Memory B cell (primary cell): ENCODE measurements at regions not wholly inside any gene's neighbourhood (a gene's known extent, or its start where the extent isn't known, plus 50 kb on each side); places are given as distances from the start of the nearest gene placed in this dataset.

Source experiments
- ATAC-seq: fragments of 150-1000 bp; cut with Tn5 transposase; 2 replicates; pipeline ENCODE4 v1.10.0; 2021; ENCODE audit warnings: low read depth, mild to moderate bottlenecking, moderate library complexity
- DNase-seq, 2 donors: peaks; one replicate each; pipeline ENCODE4 v3.0.0; 2022; ENCODE audit warnings: low spot score in 2 of 2
- H3K27ac Mint-ChIP-seq: one replicate; pipeline ENCODE4 v1.8.0; 2022; ENCODE audit warnings: mild to moderate bottlenecking, moderate library complexity, mixed read lengths
- H3K27me3 Mint-ChIP-seq: one replicate; pipeline ENCODE4 v1.8.0; 2022; ENCODE audit warnings: mixed read lengths
- H3K36me3 Mint-ChIP-seq: one replicate; pipeline ENCODE4 v1.8.0; 2022; ENCODE audit warnings: mild to moderate bottlenecking, mixed read lengths
- H3K4me1 Mint-ChIP-seq: one replicate; pipeline ENCODE4 v1.8.0; 2022; ENCODE audit warnings: mixed read lengths
- H3K4me3 Mint-ChIP-seq: one replicate; pipeline ENCODE4 v1.8.0; 2022; ENCODE audit warnings: mild to moderate bottlenecking, moderate library complexity, mixed read lengths
- H3K9me3 Mint-ChIP-seq: one replicate; pipeline ENCODE4 v1.8.0; 2022; ENCODE audit warnings: mixed read lengths

DNA sequence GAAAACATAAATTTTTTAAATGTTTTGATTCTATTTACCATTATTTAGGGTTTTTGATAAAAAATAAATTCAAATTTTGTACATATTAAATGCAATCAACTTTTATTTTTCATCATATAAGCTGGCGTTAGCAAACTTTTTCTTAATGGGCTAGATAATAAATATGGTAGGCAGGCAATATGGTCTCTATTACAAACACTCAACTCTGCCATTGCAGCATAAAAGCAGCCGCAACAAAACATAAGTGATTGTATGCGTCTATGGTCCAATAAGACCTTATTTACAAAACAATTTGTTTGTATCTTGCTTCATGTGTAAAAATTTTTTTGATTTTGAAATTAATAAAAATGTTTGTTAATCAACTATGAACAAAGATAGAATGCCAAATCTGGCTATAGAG lies 116.8 kb upstream of the GLI2 start:
- Mint-ChIP-seq H3K4me1 (no peaks in the 10 kb centered on the region), H3K36me3 (no peaks in the 10 kb centered on the region), H3K9me3 (no peaks in the 10 kb centered on the region), H3K4me3 (no peak overlapping the region), H3K27ac (no peak overlapping the region), H3K27me3 (peaks cover 2% of the 10 kb centered on the region)
- DNase-seq (no peak), ATAC-seq (no peak)

DNA sequence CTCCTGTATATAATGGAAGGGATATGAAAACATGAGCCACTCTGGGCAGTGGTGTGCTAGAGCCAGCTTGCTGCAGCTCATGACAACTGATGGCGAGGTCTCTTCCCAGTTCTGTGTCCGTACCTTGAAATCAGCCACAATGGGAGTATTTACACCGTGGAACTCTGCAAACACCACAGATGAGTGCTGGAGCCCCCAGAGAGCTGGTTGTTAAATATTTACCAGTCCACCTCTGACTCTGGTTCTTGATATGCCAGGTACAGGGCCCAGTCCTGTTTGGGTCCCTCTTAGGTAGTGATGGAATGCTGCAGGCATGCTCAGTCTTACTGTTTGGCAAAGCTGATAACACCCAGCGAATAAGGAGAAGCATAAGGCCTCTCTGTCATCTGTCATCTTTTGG lies 116.1 kb upstream of the GLI2 start:
- Mint-ChIP-seq H3K27ac (no peak overlapping the region), H3K4me3 (no peak overlapping the region), H3K9me3 (no peaks in the 10 kb centered on the region), H3K27me3 (peaks cover 2% of the 10 kb centered on the region), H3K36me3 (no peaks in the 10 kb centered on the region), H3K4me1 (no peaks in the 10 kb centered on the region)
- ATAC-seq = no peak
- no peak for DNase-seq

DNA sequence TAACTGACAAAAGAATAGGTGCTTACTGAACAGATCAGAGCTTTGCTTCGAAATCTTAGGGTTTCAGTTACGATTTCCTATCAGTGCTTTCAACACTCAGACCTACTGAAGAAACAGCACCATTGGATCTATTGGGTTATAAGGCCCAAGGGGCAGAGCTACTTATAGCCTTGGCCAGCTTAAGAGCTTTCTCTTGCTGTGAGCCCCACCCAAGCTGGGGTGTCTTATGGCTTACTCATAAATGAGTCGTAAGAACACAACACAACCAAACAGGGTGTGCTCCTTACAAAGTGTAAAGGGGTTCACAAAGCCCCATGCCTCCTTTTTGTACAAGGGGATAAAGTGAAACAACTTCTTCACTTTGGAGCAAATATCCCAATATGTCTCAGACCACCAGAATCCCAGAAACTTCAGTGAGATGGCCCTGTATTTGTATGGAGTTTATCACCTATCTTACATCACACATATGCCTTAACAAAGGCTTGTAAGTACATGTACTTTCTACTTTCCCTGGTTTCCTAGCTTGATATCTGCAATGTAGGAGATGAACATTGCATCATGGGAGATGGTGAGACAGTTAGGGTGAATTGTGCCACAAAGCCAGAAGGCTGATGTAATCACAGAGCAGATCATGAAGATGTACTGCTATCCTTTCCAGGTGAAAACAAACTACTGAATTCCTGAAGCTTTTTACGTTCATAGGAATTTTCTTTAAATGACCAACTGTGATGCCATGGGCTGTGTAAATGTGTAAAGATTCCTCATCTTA lies 115.5 kb upstream of the GLI2 start:
- no peak overlapping the region for H3K4me3 Mint-ChIP-seq
- DNase-seq (no peak), ATAC-seq (no peak)
- no peaks in the 10 kb centered on the region for H3K4me1 Mint-ChIP-seq
- no peaks in the 10 kb centered on the region for H3K27me3 Mint-ChIP-seq
- no peak overlapping the region for H3K27ac Mint-ChIP-seq
- H3K9me3 Mint-ChIP-seq = no peaks in the 10 kb centered on the region
- no peaks in the 10 kb centered on the region for H3K36me3 Mint-ChIP-seq

DNA sequence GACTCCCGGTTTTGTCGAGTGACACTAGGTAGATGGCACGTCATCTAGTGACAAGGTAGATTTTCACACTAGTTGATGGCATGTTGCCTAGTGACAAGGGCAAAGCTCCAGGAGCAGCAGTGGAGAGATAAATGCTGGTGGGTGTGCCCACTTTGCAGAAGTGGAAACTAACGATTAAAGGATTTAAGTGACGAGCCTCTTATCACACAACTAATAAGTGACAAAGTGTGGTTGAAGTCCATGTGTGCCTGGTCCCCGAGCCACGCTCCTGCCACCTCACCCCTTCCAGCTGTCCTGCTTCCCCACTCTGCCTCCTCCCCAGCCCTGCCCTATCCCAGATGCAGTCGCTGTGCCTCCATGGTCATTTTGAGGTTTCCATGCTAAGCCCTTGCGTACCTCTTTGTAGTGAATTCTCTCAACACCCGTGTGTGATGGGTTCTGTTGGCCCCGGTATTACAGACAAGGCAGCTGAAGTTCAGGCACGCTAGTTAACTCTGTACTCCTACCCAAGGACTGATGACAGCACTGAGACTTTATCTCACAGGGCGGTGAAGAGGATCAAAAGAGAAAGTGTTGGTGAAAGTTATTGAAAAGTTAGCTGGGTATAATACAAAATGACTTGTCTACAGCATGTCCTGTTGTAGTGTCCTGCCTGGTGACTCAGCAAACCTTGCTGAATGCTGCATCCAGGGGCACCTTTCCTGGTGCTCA lies 113.4 kb upstream of the GLI2 start:
- H3K36me3 Mint-ChIP-seq = no peaks in the 10 kb centered on the region
- no peak overlapping the region for H3K4me3 Mint-ChIP-seq
- H3K9me3 Mint-ChIP-seq = no peaks in the 10 kb centered on the region
- no peak overlapping the region for H3K27ac Mint-ChIP-seq
- DNase-seq = no peak
- peaks cover 3% of the 10 kb centered on the region for H3K27me3 Mint-ChIP-seq
- ATAC-seq = no peak
- no peaks in the 10 kb centered on the region for H3K4me1 Mint-ChIP-seq

DNA sequence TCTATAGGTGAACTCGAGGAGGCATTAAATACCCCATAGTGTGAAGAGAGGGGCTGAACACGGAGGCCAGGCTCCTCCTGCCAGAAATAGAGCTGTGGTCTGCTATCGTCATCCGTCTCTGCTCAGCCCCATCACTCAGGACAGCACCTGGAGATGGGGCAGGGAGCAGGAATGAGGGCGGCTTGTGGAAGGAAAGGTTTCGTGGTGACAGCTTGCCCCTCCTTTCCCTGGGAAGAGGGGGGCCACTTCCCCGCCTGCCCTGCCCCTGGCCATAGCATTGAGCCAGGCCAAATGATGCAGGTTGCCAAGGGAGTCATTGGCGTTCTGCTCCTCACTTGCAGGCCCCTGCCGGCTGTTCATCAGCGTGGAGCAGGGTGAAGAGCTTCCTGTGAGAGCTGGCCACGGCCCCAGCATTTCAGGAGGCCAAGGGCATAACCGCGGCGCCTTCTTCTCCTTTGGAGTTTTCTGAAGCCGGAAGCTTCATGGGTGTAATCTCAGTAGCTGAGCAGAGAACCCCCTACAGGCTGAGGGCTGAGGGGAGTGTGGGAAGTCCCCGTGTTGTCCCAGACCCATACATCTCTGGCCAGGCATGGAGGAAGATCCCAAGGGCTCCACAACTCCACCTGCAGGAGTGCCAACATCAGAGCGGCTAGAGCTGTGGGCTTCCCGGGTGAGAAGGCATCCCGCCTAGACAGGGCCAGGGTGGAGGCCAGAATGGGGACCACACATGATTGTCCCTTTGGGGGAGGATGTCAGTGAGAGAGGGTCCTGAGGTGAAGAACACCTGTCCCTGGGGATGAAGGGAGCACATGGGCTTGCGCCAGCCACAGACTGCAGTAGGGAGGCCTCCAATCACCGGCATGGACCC lies 112.5 kb upstream of the GLI2 start:
- no peaks in the 10 kb centered on the region for H3K4me1 Mint-ChIP-seq
- DNase-seq (no peak), ATAC-seq (no peak)
- no peak overlapping the region for H3K27ac Mint-ChIP-seq
- no peaks in the 10 kb centered on the region for H3K9me3 Mint-ChIP-seq
- H3K36me3 Mint-ChIP-seq = no peaks in the 10 kb centered on the region
- peaks cover 3% of the 10 kb centered on the region for H3K27me3 Mint-ChIP-seq
- no peak overlapping the region for H3K4me3 Mint-ChIP-seq

DNA sequence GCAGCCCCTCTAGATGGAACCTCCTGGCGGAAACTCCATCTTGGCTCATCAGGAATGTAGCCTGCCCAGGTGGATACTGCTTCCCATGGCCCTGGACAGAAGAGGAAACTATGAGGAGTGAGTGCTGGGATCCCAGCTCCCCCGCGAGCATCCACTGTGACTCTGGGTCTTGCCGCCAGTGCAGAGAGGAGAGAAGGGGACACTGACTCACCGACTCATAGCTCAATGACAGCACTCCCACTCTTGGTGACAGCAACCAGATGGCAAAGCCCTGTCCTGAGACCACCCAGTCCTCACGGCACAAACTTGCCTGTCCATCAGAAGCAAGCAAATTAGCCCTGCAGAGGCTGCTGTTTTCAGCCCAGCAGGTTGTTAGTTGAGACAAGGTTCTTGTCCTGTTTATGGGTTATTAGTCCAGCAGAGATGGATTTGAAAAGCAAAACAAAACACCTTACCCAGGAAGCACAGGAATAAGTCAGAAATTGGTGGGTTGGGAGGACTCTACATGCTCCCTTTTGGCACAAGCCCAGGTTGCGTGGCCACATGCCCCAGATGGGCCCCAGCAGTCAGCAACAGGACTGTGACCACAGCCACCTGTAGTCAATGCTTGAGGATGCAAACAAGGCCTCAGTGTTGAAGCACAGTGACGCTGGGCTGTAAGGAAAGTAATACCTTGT lies 111.5 kb upstream of the GLI2 start:
- ATAC-seq = no peak
- H3K9me3 Mint-ChIP-seq = peaks cover 3% of the 10 kb centered on the region
- no peaks in the 10 kb centered on the region for H3K36me3 Mint-ChIP-seq
- no peaks in the 10 kb centered on the region for H3K4me1 Mint-ChIP-seq
- no peak for DNase-seq
- H3K4me3 Mint-ChIP-seq = no peak overlapping the region
- H3K27me3 Mint-ChIP-seq = peaks cover 3% of the 10 kb centered on the region
- H3K27ac Mint-ChIP-seq = no peak overlapping the region

DNA sequence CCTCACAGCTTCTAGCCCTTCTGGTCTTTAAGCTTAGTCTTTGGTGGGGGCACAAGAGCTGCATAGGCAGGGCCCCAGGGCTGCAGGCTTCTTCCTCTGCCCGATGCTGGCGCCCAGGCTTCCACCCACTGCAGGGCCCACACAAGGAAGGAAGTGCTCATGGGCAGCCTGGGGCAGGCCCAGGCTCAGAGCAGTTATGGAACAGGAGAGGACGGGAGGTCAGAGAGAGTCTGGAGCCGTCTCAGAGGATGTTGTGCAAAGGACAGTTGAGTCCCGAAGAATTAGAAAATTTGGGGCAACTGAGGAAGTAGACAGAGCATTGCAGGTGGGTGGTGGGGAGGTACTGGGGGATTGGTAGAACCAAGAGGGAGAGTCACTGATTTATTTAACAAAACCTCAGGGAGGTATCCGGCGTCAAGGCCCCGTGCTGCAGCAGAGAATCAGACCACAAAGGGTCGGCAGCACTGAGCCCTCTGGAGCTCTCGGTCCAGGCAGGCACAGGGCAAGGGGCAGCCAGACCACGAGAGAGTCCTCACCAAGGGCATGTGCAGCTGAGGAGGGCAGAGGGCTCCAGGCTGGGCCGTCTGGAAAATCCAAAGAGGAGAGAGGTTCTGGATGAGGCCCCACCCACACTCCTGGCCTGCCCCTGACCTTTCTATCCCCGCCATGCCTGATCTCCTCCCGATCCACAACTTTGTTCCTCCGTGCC lies 110.8 kb upstream of the GLI2 start:
- H3K4me3 Mint-ChIP-seq = no peak overlapping the region
- no peak for DNase-seq
- peaks cover 3% of the 10 kb centered on the region for H3K9me3 Mint-ChIP-seq
- no peaks in the 10 kb centered on the region for H3K4me1 Mint-ChIP-seq
- no peak for ATAC-seq
- H3K27ac Mint-ChIP-seq = no peak overlapping the region
- H3K36me3 Mint-ChIP-seq = no peaks in the 10 kb centered on the region
- H3K27me3 Mint-ChIP-seq = peaks cover 3% of the 10 kb centered on the region

DNA sequence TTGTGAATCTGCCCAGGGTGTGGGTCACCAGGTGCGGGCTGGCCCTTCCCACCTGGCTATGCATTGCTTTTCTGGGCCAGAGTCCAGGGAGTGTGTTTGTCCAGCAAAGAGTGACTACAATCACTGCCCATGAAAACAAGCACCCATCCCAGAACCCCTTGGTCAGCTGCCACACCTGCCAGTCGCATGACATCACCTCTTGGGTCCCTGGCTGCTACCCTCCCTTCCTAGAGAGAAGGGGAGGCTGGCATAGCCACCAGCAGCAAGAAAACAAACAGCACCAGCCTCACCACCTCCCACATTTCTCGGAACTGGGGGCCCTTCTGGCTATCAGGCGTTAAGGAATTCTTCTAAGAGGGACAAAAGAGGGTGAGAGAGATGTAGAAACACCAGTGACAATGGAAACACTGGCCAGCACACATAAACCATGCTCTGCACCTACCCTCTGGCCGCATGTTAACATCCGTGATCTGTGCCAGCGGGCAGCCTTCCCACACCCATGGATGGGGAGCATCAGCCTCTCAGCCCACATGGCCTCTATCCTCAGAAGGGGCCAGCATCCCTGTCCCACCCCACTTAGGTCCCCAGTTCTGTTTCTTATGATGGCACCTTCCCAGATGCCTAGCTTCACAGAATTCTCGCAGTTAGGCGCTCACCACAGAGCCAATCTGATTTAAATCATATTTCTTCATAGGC lies 109.7 kb upstream of the GLI2 start:
- Mint-ChIP-seq H3K27me3 (peaks cover 3% of the 10 kb centered on the region), H3K27ac (no peak overlapping the region), H3K36me3 (no peaks in the 10 kb centered on the region), H3K4me3 (no peak overlapping the region), H3K4me1 (no peaks in the 10 kb centered on the region), H3K9me3 (peaks cover 3% of the 10 kb centered on the region)
- DNase-seq = no peak
- no peak for ATAC-seq

DNA sequence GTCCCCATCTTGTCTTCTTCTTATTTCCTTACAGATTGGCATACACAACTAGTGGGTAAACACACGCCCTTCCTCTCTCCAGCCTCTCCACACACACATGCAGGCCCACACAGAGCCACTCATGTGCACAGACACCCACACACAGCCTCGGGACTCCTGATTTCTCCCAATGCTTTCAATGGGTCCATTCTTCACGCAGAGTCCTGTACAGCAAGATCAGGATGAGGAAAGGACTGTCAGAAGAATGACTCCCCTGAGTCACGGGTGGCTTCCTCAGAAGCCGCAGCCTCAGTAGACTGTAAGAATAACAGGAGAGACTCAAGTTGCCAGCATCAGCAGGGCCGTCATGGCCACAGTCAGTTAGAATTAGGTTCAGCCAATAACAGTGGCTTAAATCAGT lies 109.1 kb upstream of the GLI2 start:
- H3K27ac Mint-ChIP-seq = no peak overlapping the region
- DNase-seq = no peak
- no peaks in the 10 kb centered on the region for H3K4me1 Mint-ChIP-seq
- H3K4me3 Mint-ChIP-seq = no peak overlapping the region
- H3K36me3 Mint-ChIP-seq = no peaks in the 10 kb centered on the region
- peaks cover 3% of the 10 kb centered on the region for H3K9me3 Mint-ChIP-seq
- peaks cover 3% of the 10 kb centered on the region for H3K27me3 Mint-ChIP-seq
- no peak for ATAC-seq

DNA sequence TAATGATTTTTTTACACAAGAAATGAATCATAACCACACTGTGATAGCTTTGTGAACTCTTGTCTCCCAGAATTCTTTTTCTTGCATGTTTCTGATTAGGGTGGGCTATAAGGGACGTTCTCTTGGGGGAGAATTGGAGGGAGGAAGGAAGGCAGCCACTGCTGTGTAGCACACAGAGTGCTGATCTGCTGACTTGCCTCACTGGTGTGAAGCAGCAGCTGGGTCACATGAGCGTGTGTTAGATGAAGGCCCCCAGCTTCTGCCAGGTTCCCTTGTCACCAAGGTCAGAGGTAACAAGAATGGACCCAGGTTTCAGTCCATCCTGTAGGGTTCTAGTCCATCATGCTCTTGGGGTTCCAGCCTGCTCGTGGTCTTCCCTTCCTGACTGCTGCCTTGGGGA lies 107.4 kb upstream of the GLI2 start:
- Mint-ChIP-seq H3K4me3 (no peak overlapping the region), H3K9me3 (peaks cover 3% of the 10 kb centered on the region), H3K36me3 (no peaks in the 10 kb centered on the region), H3K27ac (no peak overlapping the region), H3K4me1 (no peaks in the 10 kb centered on the region), H3K27me3 (peaks cover 7% of the 10 kb centered on the region)
- ATAC-seq (no peak), DNase-seq (no peak)

DNA sequence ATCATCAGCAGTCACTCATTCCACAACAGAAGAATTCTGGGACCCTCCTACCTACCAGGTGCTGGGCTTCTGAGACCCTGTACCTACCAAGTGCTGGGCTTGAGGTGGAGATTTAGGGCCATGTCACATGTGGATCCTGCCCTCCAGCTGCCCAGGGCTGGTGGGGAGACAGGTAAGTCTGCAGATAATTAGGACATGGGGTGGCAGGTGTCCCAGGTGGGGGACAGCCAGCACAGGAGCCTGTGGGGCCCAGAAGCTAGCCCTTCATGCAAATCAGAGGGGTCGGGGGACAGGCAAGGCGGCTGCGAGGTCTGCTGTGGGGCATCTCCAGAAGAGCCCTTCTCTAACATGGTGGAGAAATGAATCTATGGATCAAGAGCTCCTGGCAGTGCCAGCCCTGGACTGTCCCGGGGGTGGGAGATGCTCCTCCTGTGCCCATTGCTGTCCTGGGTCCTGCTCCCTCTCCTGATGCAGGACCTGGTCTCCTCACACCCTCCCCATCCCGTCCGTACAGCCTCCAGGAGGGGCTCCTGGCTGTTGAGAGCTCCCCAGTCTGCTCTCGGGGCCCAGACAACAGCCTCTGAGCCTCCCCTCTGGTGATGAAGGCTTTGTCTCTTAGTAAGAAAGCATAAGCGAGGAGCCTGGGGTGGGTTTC lies 106.3 kb upstream of the GLI2 start:
- peaks cover 7% of the 10 kb centered on the region for H3K27me3 Mint-ChIP-seq
- H3K27ac Mint-ChIP-seq = no peak overlapping the region
- no peaks in the 10 kb centered on the region for H3K4me1 Mint-ChIP-seq
- H3K36me3 Mint-ChIP-seq = no peaks in the 10 kb centered on the region
- no peak overlapping the region for H3K4me3 Mint-ChIP-seq
- peaks cover 3% of the 10 kb centered on the region for H3K9me3 Mint-ChIP-seq
- no peak for ATAC-seq
- DNase-seq = no peak

DNA sequence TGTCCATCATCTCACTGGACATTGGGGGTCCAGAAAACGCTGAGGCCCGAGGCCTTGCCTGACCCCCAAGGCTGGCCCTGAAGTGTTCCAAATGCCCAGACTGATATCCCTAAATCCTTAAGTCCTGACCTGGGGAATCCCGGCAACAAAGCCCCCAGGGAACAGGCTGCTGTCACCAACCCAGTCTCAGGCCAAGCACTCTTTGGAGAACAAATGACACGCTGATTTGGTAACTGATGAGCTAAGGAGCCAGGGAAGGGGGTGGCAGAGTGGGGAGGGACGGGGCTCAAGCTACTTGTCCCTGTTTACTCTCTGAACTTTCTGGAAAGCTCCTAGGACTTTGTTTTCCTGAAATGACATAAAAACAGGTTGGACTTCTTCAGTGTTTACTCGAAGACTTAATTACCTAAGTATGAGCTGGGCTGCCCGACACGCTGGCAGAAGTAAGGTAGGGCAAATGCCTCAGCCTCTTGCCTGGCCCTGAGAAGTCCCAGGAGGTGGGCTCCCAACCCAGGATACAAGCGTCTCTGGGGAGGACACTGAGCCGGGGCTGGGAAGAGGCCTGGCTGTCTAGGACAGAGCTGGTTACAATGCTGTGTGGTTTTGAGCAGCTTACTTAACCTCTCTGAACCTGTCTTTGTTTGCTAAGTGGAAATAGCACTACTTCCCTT lies 105.5 kb upstream of the GLI2 start:
- no peaks in the 10 kb centered on the region for H3K36me3 Mint-ChIP-seq

More for the DNA sequence above, 105.5 kb upstream of the GLI2 start:
- DNase-seq = no peak
- no peak overlapping the region for H3K4me3 Mint-ChIP-seq
- peaks cover 3% of the 10 kb centered on the region for H3K9me3 Mint-ChIP-seq
- no peaks in the 10 kb centered on the region for H3K4me1 Mint-ChIP-seq
- no peak for ATAC-seq
- peaks cover 7% of the 10 kb centered on the region for H3K27me3 Mint-ChIP-seq
- H3K27ac Mint-ChIP-seq = no peak overlapping the region
